ENCODE measurements at regions not wholly inside any gene's neighbourhood (a gene's known extent, or its start where the extent isn't known, plus 50 kb on each side); places are given as distances from the start of the nearest gene placed in this dataset.

DNA sequence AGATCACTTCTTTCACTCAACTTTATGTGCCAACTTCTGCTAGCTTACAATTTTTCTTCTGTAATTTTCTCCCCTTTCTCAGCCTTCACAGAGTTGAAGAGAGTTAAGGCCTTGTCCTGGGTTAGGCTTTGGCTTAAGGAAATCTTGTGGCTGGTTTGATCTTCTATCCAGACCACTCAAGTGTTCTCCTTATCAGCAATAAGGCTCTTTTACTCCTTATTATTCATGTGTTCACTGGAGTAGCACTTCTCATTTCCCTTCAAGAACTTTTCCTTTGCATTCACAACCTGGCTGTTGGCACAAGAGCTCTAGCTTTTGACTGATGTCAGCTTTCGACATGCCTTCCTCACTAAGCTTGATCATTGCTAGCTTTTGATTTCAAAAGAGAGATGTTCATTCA lies 86.9 kb upstream of the ALDH1B1 start:
- TF ChIP-seq, protein P1, sequence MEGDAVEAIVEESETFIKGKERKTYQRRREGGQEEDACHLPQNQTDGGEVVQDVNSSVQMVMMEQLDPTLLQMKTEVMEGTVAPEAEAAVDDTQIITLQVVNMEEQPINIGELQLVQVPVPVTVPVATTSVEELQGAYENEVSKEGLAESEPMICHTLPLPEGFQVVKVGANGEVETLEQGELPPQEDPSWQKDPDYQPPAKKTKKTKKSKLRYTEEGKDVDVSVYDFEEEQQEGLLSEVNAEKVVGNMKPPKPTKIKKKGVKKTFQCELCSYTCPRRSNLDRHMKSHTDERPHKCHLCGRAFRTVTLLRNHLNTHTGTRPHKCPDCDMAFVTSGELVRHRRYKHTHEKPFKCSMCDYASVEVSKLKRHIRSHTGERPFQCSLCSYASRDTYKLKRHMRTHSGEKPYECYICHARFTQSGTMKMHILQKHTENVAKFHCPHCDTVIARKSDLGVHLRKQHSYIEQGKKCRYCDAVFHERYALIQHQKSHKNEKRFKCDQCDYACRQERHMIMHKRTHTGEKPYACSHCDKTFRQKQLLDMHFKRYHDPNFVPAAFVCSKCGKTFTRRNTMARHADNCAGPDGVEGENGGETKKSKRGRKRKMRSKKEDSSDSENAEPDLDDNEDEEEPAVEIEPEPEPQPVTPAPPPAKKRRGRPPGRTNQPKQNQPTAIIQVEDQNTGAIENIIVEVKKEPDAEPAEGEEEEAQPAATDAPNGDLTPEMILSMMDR (IDR thresholded peaks at IDR 0.05; ENCODE audit: borderline replicate concordance, extremely low read depth, low read length, poor library complexity, severe bottlenecking), result no peak
- no peak for TF ChIP-seq EZH2 (IDR thresholded peaks at IDR 0.05; ENCODE audit: borderline replicate concordance, low read depth, low read length, severe bottlenecking)

Measured in DND-41 (cell line).